HAP-1 (cell line): ENCODE measurements at regions not wholly inside any gene's neighbourhood (a gene's known extent, or its start where the extent isn't known, plus 50 kb on each side); places are given as distances from the start of the nearest gene placed in this dataset.
"Not testable (repeated sequence)": the region's sequence is repeated elsewhere in the genome, so short reads cannot be mapped to it uniquely, and the experiment has no call there.

ENCODE experiments used
- DNase-seq, 2 experiments: peaks; one replicate each; pipeline ENCODE4 v3.0.0-alpha.2; 2016 to 2020; ENCODE audit warnings: low spot score in 2 of 2
- H3K27me3 ChIP-seq: fragments of 250-450 bp; sonication (Bioruptor Pico); 2 replicates; pipeline ENCODE4 v1.5.1; 2020; ENCODE audit warnings: low read depth, mild to moderate bottlenecking, moderate library complexity
- H3K36me3 ChIP-seq: fragments of 250-450 bp; sonication (Bioruptor Pico); replicated peaks from 2 replicates; pipeline ENCODE4 v1.5.1; 2020; ENCODE audit warnings: mild to moderate bottlenecking
- H3K4me1 ChIP-seq: fragments of 250-450 bp; sonication (Bioruptor Pico); 2 replicates; pipeline ENCODE4 v1.5.1; 2020; ENCODE audit warnings: mild to moderate bottlenecking
- H3K4me3 ChIP-seq: fragments of 250-450 bp; sonication (Bioruptor Pico); 2 replicates; pipeline ENCODE4 v1.5.1; 2020; ENCODE audit warnings: mild to moderate bottlenecking, moderate library complexity
- H3K9me3 ChIP-seq: fragments of 250-450 bp; sonication (Bioruptor Pico); 2 replicates; pipeline ENCODE4 v1.5.1; 2020; ENCODE audit warnings: mild to moderate bottlenecking, moderate library complexity
- in situ Hi-C: fragments of 300-500 bp; cut with MboI; formaldehyde crosslinking; loops from 3 replicates; pipeline ENCODE4 v1.14.3; 2020; ENCODE audit warnings: low sequenced_read_pairs, inconsistent platforms, mixed read lengths

- Histone ChIP-seq H3K4me3 (no peak overlapping the region), H3K4me1 (peaks cover 18% of the 10 kb centered on the region), H3K36me3 (no peaks in the 10 kb centered on the region), H3K9me3 (no peaks in the 10 kb centered on the region), H3K27me3 (no peaks in the 10 kb centered on the region)
- no peak for DNase-seq
- in situ Hi-C loops, result no loop called here
These were observed 619.0 kb downstream of the FRK start for GRCh38 chr6:115441651-115442050.

DNA sequence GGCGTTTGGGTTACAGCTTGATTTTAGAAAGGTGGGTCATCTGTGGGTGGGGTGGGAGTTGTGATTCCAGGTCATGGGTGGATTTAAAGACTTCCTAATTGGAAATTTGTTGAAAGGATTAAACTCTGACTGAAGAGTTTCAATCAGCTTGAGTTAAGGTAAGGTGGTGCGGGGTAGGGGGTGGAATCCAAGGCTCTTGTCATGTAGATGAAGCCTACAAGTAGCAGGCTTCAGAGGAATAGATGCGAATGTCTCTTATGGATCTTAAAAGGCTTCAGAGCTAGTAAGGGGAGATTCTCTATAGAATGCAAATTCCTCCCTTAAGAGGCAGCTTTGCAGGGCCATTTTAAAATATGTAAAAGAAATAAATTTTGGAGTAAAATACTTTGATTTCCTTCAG, 645.3 kb downstream of the FRK start:
- peak in 1 of 2 experiments; percentile 3 for DNase-seq
- in situ Hi-C loops, result no loop called here
- no peaks in the 10 kb centered on the region for H3K4me1 ChIP-seq
- no peaks in the 10 kb centered on the region for H3K9me3 ChIP-seq
- H3K4me3 ChIP-seq, result no peak overlapping the region
- no peaks in the 10 kb centered on the region for H3K27me3 ChIP-seq
- H3K36me3 ChIP-seq, result no peaks in the 10 kb centered on the region

GRCh38 chr6:115414916-115415315, 645.8 kb downstream of the FRK start:
- not testable (repeated sequence) for DNase-seq, H3K4me3 ChIP-seq

GRCh38 chr6:115411756-115412155, 648.9 kb downstream of the FRK start:
- Histone ChIP-seq H3K27me3 (no peaks in the 10 kb centered on the region), H3K4me1 (no peaks in the 10 kb centered on the region), H3K4me3 (no peak overlapping the region), H3K36me3 (no peaks in the 10 kb centered on the region), H3K9me3 (no peaks in the 10 kb centered on the region)
- no peak for DNase-seq
- in situ Hi-C loops, result no loop called here

More at GRCh38 chr6:115414916-115415315, 645.8 kb downstream of the FRK start:
- H3K9me3 ChIP-seq, H3K36me3 ChIP-seq, H3K27me3 ChIP-seq, H3K4me1 ChIP-seq, in situ Hi-C loops: not testable (repeated sequence)

- in situ Hi-C loops, result no loop called here
- Histone ChIP-seq H3K27me3 (no peaks in the 10 kb centered on the region), H3K36me3 (no peaks in the 10 kb centered on the region), H3K4me3 (no peak overlapping the region), H3K4me1 (no peaks in the 10 kb centered on the region), H3K9me3 (no peaks in the 10 kb centered on the region)
- no peak for DNase-seq
These were observed 656.2 kb downstream of the FRK start for GRCh38 chr6:115404446-115404845.

DNA sequence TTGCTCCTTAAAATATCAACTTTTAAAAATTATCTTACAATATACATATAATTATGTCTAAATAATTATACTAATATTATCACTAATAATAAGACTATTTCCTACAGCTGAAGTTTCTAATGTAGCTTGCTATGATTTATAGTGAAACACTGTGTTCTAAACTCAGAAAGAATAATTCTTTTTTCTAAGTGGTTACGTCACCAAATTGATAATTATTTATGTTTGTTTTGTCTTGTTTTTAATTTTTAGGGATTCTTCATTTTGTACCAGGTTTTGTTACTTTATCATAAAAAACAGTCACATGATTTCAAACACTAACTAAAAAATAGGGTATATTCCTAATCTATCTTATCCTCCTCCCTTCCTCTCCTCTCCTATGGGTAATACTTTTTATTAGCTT, 662.1 kb downstream of the FRK start:
- H3K4me3 ChIP-seq, result no peak overlapping the region
- H3K4me1 ChIP-seq, result no peaks in the 10 kb centered on the region
- no peaks in the 10 kb centered on the region for H3K36me3 ChIP-seq
- in situ Hi-C loops, result no loop called here
- no peak for DNase-seq
- H3K9me3 ChIP-seq, result no peaks in the 10 kb centered on the region
- no peaks in the 10 kb centered on the region for H3K27me3 ChIP-seq

DNA sequence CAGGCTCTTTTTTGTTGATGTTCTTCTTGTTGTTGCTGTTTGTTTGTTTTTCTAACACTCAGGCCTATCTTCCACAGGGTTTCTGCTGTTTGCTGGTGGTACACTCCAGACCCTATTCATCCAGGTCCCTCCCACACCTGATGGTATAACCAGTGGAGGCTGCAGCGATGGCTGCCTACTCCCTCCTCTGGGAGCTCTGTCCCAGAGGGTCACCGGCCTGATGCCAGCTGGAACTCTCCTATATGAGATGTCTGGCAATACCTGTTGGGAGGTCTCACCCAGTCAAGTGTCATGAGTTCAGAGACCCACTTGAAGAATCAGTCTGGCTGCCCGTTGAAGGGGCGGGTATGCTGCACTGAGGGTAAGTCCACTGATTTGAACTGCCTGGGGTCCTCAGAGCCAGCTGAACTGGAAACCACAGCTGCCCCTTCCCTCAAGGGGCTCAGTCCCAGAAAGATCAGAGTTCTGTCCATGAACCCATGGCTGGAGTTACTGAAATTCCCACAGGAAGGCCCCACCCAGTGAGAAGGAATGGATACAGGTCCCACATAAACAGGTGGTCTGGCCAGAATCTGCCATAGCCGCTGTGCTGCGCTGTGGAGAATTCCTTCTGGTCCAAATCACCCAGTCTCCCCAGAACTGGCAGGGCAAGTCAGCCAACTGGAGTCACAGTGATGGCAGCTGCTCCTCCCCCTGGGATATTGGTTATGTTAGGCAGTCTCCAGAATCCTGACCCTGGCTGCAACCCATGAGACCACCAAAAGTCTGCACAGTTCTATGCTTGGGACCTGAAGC, 664.4 kb downstream of the FRK start:
- H3K27me3 ChIP-seq, result no peaks in the 10 kb centered on the region
- in situ Hi-C loops, result no loop called here
- DNase-seq, result no peak
- H3K4me1 ChIP-seq, result no peaks in the 10 kb centered on the region
- H3K9me3 ChIP-seq, result no peaks in the 10 kb centered on the region
- H3K4me3 ChIP-seq, result no peak overlapping the region
- H3K36me3 ChIP-seq, result no peaks in the 10 kb centered on the region

DNA sequence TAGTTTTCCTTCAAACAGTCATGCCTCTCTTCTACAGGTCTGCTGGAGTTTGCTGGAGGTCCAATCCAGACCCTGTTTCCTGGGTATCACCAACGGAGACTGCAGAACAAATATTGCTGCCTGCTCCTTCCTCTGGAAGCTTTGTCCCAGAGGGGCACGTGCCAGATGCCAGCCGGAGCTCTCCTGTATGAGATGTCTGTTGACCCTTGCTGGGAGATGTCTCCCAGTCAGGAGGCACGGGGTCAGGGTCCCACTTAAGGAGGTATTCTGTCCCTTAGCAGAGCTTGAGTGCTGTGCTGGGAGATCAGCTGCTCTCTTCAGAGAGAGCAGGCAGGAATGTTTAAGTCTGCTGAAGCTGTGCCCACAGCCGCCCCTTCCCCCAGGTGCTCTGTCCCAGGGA, 666.9 kb downstream of the FRK start:
- in situ Hi-C loops, result no loop called here
- H3K36me3 ChIP-seq, result no peaks in the 10 kb centered on the region
- no peak overlapping the region for H3K4me3 ChIP-seq
- H3K9me3 ChIP-seq, result no peaks in the 10 kb centered on the region
- no peak for DNase-seq
- H3K27me3 ChIP-seq, result no peaks in the 10 kb centered on the region
- H3K4me1 ChIP-seq, result no peaks in the 10 kb centered on the region

DNA sequence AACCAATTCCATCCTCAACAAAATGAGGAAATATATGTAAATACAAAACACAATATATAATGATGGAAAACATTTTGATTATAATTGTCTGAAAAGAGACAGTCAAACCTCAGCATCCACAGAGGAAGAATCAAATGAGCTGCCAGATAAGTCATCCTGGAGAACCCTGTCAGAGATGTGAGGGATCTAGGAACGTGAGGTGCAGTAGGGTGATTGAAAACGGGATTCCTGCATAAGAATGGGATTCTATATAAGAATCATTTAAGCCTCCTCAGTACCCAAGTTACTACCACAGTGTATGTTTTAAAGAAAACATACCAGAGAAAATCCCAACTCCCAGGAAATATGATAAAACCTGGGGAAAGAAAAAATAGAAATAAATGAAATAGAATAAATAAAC, 690.5 kb downstream of the FRK start:
- Histone ChIP-seq H3K27me3 (no peaks in the 10 kb centered on the region), H3K4me3 (no peak overlapping the region), H3K9me3 (no peaks in the 10 kb centered on the region), H3K4me1 (no peaks in the 10 kb centered on the region), H3K36me3 (no peaks in the 10 kb centered on the region)
- in situ Hi-C loops, result no loop called here
- no peak for DNase-seq

- DNase-seq, result no peak
- H3K27me3 ChIP-seq, result no peaks in the 10 kb centered on the region
- no peaks in the 10 kb centered on the region for H3K36me3 ChIP-seq
- H3K4me3 ChIP-seq, result no peak overlapping the region
- no peaks in the 10 kb centered on the region for H3K9me3 ChIP-seq
- no peaks in the 10 kb centered on the region for H3K4me1 ChIP-seq
- in situ Hi-C loops, result no loop called here
These were observed 694.9 kb downstream of the FRK start for GRCh38 chr6:115365783-115366182.

- no peak for DNase-seq
- Histone ChIP-seq H3K4me1 (no peaks in the 10 kb centered on the region), H3K9me3 (no peaks in the 10 kb centered on the region), H3K4me3 (no peak overlapping the region), H3K27me3 (no peaks in the 10 kb centered on the region), H3K36me3 (no peaks in the 10 kb centered on the region)
- in situ Hi-C loops, result no loop called here
These were observed 697.3 kb downstream of the FRK start for GRCh38 chr6:115363379-115363778.

GRCh38 chr6:115362234-115362633, 698.5 kb downstream of the FRK start:
- in situ Hi-C loops, result no loop called here
- Histone ChIP-seq H3K4me1 (no peaks in the 10 kb centered on the region), H3K4me3 (no peak overlapping the region), H3K9me3 (no peaks in the 10 kb centered on the region), H3K27me3 (no peaks in the 10 kb centered on the region), H3K36me3 (no peaks in the 10 kb centered on the region)
- DNase-seq, result no peak

DNA sequence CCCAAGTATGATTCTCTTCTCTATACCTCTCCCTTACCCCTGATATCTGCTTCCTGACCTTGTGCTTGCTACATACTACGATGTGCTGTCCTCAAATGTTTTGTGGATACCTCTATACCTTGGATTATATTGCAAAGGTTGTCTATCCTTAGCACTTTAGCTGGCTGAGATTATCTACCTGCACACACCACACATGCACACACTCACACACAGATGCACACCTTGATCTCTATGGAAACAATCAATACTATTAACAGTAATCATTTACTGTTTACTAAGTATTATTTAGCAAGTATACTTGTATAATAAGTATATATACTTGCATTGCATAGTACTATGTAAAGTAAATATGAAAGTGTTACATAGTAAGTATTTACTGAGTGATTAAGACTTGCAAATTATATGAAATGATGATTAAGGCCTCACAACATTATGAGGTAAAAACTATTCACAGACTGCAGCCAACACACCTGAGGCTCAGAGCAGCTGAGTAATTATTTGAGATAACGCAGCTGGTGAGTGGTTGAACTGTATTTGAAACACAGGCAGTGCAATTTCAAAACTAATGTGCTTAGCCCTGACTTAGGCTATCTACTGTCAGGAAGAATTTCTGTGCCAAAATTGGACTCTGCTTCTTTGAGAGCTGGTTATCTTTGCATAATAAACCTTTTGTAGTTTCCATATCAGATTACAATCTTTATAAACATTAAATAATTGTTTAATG, 699.9 kb downstream of the FRK start:
- Histone ChIP-seq H3K4me1 (no peaks in the 10 kb centered on the region), H3K4me3 (no peak overlapping the region), H3K27me3 (no peaks in the 10 kb centered on the region), H3K36me3 (no peaks in the 10 kb centered on the region), H3K9me3 (no peaks in the 10 kb centered on the region)
- no peak for DNase-seq
- in situ Hi-C loops, result no loop called here

- in situ Hi-C loops, result no loop called here
- DNase-seq, result no peak
These were observed 702.1 kb downstream of the FRK start for GRCh38 chr6:115358616-115359015.

More at GRCh38 chr6:115358616-115359015, 702.1 kb downstream of the FRK start:
- Histone ChIP-seq H3K27me3 (no peaks in the 10 kb centered on the region), H3K4me3 (no peak overlapping the region), H3K9me3 (no peaks in the 10 kb centered on the region), H3K4me1 (no peaks in the 10 kb centered on the region), H3K36me3 (no peaks in the 10 kb centered on the region)
